Liver (tissue), 3 donors: ENCODE measurements at regions not wholly inside any gene's neighbourhood (a gene's known extent, or its start where the extent isn't known, plus 50 kb on each side); places are given as distances from the start of the nearest gene placed in this dataset.

ENCODE experiments used
- FOXA1 ChIP-seq: IDR thresholded peaks from 2 replicates; pipeline ENCODE4 v1.6.1; 2016; ENCODE audit warnings: antibody characterized with exemption
- JUND ChIP-seq, 2 donors: IDR thresholded peaks; 2 replicates each; pipeline ENCODE4 v1.6.1; 2016; ENCODE audit warnings: antibody characterized with exemption in 2 of 2
- NR2F2 ChIP-seq: IDR thresholded peaks from 2 replicates; pipeline ENCODE4 v1.6.1; 2016; ENCODE audit warnings: antibody characterized with exemption
- SP1 ChIP-seq: IDR thresholded peaks from 2 replicates; pipeline ENCODE4 v1.6.1; 2018; ENCODE audit warnings: antibody characterized with exemption, mild to moderate bottlenecking
- TAF1 ChIP-seq: conservative IDR thresholded peaks from 2 replicates; pipeline ENCODE4 v1.6.1; 2016; ENCODE audit warnings: antibody characterized with exemption, mild to moderate bottlenecking
- TF ChIP-seq, protein P1 (sequence below): IDR thresholded peaks from 2 replicates; pipeline ENCODE4 v1.6.1; 2016; ENCODE audit warnings: antibody characterized with exemption
- TF ChIP-seq, protein P2 (sequence below): fragments of 150-350 bp; IDR thresholded peaks from 2 replicates; pipeline ENCODE4 v1.5.1; 2017; ENCODE audit warnings: improper control_type of control experiment, low read depth, low read length; ENCODE audit not compliant: missing input control
- donor health status: healthy.
- donor health status: healthy.

DNA sequence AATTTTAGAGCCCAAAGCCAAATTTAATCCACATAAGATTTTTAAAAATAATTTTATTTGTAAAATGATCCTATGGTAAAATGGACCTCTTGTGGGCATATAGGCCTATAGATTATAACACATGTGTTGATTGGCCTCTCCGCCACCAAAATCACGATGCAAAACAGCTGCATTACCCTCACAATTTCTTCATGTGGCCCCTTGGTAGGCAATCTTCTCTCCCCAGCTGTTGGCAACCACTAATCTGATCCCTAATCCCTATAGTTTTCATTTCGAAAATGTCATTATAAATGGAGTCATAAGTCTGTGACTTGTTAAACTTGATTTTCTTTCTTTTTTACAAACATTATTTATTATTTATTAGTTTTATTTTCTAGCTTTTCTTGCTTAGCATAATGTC, 263.9 kb upstream of the SULF2 start:
- TF ChIP-seq, protein P1, sequence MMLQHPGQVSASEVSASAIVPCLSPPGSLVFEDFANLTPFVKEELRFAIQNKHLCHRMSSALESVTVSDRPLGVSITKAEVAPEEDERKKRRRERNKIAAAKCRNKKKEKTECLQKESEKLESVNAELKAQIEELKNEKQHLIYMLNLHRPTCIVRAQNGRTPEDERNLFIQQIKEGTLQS: no peak
- TF ChIP-seq, protein P2, sequence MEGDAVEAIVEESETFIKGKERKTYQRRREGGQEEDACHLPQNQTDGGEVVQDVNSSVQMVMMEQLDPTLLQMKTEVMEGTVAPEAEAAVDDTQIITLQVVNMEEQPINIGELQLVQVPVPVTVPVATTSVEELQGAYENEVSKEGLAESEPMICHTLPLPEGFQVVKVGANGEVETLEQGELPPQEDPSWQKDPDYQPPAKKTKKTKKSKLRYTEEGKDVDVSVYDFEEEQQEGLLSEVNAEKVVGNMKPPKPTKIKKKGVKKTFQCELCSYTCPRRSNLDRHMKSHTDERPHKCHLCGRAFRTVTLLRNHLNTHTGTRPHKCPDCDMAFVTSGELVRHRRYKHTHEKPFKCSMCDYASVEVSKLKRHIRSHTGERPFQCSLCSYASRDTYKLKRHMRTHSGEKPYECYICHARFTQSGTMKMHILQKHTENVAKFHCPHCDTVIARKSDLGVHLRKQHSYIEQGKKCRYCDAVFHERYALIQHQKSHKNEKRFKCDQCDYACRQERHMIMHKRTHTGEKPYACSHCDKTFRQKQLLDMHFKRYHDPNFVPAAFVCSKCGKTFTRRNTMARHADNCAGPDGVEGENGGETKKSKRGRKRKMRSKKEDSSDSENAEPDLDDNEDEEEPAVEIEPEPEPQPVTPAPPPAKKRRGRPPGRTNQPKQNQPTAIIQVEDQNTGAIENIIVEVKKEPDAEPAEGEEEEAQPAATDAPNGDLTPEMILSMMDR: no peak
- TF ChIP-seq JUND (IDR thresholded peaks at IDR 0.05) (no peak), SP1 (no peak), FOXA1 (no peak), TAF1 (no peak), NR2F2 (no peak)
